Psoas muscle (tissue), 7 donors: ENCODE measurements at regions not wholly inside any gene's neighbourhood (a gene's known extent, or its start where the extent isn't known, plus 50 kb on each side); places are given as distances from the start of the nearest gene placed in this dataset.

Source experiments
- ATAC-seq, 4 donors: fragments of 200-7000 bp; cut with Tn5 transposase; one replicate each; pipeline ENCODE4 v1.9.1; 2020; ENCODE audit warnings: moderate library complexity in 3 of 4, mild to moderate bottlenecking in 2 of 4
- DNase-seq, 2 donors: peaks; one replicate each; pipeline ENCODE4 v3.0.0-alpha.2; 2020
- H3K27ac ChIP-seq: fragments of 200-600 bp; one replicate; pipeline ENCODE4 v1.8.0; 2022
- H3K27me3 ChIP-seq, 3 donors: fragments of 200-600 bp in 1 of 3; one replicate each; pipeline versions ENCODE4 v1.6.1 to v1.8.0; 2013 to 2022; ENCODE audit warnings: low read length in 2 of 3, mild to moderate bottlenecking in 2 of 3, moderate library complexity in 1 of 3; ENCODE audit not compliant: insufficient read depth in 3 of 3
- H3K36me3 ChIP-seq, 2 donors: fragments of 200-600 bp in 1 of 2; one replicate each; pipeline versions ENCODE4 v1.6.1 to v1.8.0; 2013 to 2022; ENCODE audit warnings: low read depth in 1 of 2, mild to moderate bottlenecking in 1 of 2, moderate library complexity in 1 of 2; ENCODE audit not compliant: insufficient read depth in 1 of 2
- H3K4me1 ChIP-seq: fragments of 200-600 bp; one replicate; pipeline ENCODE4 v1.8.0; 2022
- H3K4me3 ChIP-seq: fragments of 200-600 bp; one replicate; pipeline ENCODE4 v1.8.0; 2022; ENCODE audit warnings: mild to moderate bottlenecking
- H3K9me3 ChIP-seq: fragments of 200-600 bp; one replicate; pipeline ENCODE4 v1.8.0; 2022
- WGBS, 3 donors: extraction: QIAGEN DNeasy Blood & Tissue Kit; methylation state at CpG; one replicate each; pipeline versions ENCODE4 v1.1.6 to v1.1.7; 2013; 5-methylcytosine and 5-hydroxymethylcytosine counted together
- intact Hi-C, 2 donors: fragments of 100-400 bp; cut with DNase I; formaldehyde crosslinking; loops; one replicate each; pipeline versions ENCODE4 v1.11.0 to v1.14.2; 2022
- TF ChIP-seq, protein P1 (sequence below): fragments of 200-600 bp; IDR thresholded peaks from one replicate; pipeline ENCODE4 v1.8.0; 2022; ENCODE audit warnings: antibody characterized with exemption
- donor health status: healthy with polysubstance abuse.
- donor health status: DM: no; HTN: no; CAD: no; lungs with moderate emphysema.
- donor health status: Bipolar disorder and iron deficiency.
- donor health status: healthy.
- donor health status: DM: yes; HTN: yes; CAD: no.
- donor health status: DM: no; HTN: no; CAD: no.
- donor health status: DM: yes; HTN: yes; CAD: no.

DNA sequence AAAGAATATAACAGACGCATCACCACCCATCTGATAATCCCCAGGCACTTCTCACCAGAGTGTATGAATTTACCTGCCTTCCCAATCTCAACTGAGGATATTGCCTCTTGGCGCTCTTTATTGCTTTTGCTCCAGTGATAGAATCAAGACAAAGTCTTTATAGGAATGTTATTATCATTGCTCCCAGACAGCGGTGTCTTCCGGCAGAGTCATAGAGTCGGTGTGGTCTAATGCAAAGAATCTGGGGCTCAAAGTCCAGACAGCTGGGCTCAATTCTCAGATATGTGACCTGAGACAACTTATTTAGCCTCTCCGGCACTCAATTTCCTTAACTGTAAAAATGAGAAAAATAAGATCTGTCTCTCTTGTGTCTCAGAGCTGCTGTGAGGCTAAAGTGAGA, 106.1 kb upstream of the PAK3 start:
- H3K4me3 ChIP-seq = no peak overlapping the region
- H3K36me3 ChIP-seq = no peaks in the 10 kb centered on the region
- peaks cover 0 to 17% (median 0%) of the 10 kb centered on the region in 3 donors for H3K27me3 ChIP-seq
- no peak for ATAC-seq
- H3K9me3 ChIP-seq = no peaks in the 10 kb centered on the region
- TF ChIP-seq, protein P1, sequence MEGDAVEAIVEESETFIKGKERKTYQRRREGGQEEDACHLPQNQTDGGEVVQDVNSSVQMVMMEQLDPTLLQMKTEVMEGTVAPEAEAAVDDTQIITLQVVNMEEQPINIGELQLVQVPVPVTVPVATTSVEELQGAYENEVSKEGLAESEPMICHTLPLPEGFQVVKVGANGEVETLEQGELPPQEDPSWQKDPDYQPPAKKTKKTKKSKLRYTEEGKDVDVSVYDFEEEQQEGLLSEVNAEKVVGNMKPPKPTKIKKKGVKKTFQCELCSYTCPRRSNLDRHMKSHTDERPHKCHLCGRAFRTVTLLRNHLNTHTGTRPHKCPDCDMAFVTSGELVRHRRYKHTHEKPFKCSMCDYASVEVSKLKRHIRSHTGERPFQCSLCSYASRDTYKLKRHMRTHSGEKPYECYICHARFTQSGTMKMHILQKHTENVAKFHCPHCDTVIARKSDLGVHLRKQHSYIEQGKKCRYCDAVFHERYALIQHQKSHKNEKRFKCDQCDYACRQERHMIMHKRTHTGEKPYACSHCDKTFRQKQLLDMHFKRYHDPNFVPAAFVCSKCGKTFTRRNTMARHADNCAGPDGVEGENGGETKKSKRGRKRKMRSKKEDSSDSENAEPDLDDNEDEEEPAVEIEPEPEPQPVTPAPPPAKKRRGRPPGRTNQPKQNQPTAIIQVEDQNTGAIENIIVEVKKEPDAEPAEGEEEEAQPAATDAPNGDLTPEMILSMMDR = no peak
- no peaks in the 10 kb centered on the region for H3K4me1 ChIP-seq
- no peak overlapping the region for H3K27ac ChIP-seq
- 86 to 92% (median 91%) methylated on average over 6 of the region's 6 CpGs for WGBS, 3 donors
- intact Hi-C loops = loop anchor here in 1 of 2 donors (5.0 kb wide), 1 partner anchor 112 kb away; no protein-coding TSS in a partner anchor
- no peak for DNase-seq

DNA sequence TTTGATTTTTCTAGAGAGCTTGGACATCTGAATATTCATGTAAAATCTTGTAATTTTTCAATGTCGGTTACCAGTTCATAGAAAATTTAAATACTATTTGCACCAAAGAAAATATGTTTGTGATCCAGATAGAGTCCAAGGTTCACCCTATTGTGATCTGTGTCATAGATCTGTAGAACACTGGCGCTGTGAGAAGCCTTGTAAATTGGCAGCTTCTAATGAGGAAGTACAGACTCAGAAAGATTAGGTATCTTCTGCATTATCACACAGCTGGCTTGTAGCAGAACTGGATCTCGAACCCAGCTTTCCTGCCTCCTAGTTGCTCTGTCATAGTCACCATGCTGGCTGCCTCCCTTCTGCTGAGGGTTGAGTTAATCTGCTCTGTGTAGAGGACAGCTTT, 106.5 kb upstream of the PAK3 start:
- WGBS, 3 donors = 82 to 96% (median 93%) methylated on average over 3 of the region's 3 CpGs
- Histone ChIP-seq H3K4me3 (no peak overlapping the region), H3K36me3 (no peaks in the 10 kb centered on the region), H3K9me3 (no peaks in the 10 kb centered on the region), H3K4me1 (no peaks in the 10 kb centered on the region), H3K27me3 (peaks cover 0 to 20% (median 0%) of the 10 kb centered on the region in 3 donors), H3K27ac (no peak overlapping the region)
- DNase-seq = no peak
- TF ChIP-seq, protein P1 = no peak
- ATAC-seq = no peak
- intact Hi-C loops = no loop called here

DNA sequence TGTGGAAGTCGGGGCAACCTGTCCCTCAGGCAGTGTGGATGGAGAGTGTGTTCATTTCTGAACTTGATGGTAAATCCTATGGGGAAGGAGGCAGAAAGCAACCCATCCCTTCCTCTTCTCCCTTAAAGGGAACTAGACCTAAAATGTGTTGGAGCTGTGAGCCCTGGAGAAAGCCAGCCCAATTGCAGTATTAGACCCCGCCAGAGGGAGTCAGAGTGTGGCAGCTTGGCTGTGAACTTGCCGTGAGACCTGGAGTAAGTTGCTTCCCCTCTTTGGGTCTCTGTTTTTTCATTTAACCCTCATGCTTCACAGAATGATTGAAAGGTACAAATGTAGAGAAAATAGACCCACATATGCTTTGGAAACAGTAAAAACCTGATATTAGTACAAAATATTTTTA, 108.7 kb upstream of the PAK3 start:
- no peaks in the 10 kb centered on the region for H3K36me3 ChIP-seq
- no peaks in the 10 kb centered on the region for H3K9me3 ChIP-seq
- H3K27ac ChIP-seq = no peak overlapping the region
- ATAC-seq = no peak
- intact Hi-C loops = no loop called here
- H3K4me3 ChIP-seq = no peak overlapping the region
- DNase-seq = no peak
- H3K27me3 ChIP-seq = peaks cover 0 to 34% (median 0%) of the 10 kb centered on the region in 3 donors
- H3K4me1 ChIP-seq = no peaks in the 10 kb centered on the region
- 15 to 37% (median 25%) methylated on average over 3 of the region's 3 CpGs for WGBS, 3 donors
- TF ChIP-seq, protein P1 = no peak

DNA sequence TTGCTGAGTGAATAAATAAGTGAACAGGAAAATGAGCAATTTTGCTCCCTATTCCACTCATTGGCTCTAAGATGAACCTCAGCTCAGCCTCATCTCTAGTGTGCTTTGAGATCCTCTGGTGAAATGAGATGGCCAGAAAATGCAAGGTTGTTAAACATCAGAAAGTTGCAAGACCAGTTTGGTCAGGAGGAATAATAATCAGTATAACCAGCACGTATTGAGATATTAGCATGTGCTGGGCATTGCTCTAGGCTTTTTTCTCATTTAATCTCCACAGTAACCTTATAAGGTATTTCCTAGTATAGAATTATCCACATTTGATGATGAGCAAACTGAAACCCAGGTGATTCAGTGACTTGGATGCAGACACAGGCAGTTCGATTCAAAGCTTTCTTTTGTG, 110.5 kb upstream of the PAK3 start:
- H3K36me3 ChIP-seq = no peaks in the 10 kb centered on the region
- intact Hi-C loops = no loop called here
- H3K9me3 ChIP-seq = no peaks in the 10 kb centered on the region
- no peak for ATAC-seq
- no peak for DNase-seq
- no peak overlapping the region for H3K4me3 ChIP-seq
- no peak overlapping the region for H3K27ac ChIP-seq
- TF ChIP-seq, protein P1 = no peak
- 30 to 41% (median 34%) methylated on average over 2 of the region's 2 CpGs for WGBS, 3 donors
- H3K27me3 ChIP-seq = peaks cover 0 to 38% (median 0%) of the 10 kb centered on the region in 3 donors
- H3K4me1 ChIP-seq = no peaks in the 10 kb centered on the region

DNA sequence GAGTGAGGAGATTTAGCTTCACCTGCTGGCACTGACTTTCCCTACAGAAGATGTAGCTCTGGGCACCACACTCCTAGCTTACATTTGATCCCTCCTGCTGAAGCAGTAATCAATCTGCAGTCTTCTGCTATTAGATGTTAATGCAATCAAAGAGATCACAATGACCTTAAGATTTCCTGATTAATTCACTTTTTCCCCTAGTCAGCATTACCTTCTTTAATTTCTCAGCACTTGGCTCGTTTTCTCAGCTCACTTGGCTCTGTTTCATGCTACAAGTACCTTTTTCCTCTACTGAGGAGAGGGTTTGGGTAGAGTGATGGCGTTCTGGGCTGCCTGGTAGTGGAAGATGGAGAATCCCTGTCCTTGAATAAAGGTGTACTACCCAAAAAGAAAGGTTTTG, 113.0 kb upstream of the PAK3 start:
- peaks cover 0 to 43% (median 0%) of the 10 kb centered on the region in 3 donors for H3K27me3 ChIP-seq
- TF ChIP-seq, protein P1 = no peak

More for the DNA sequence above, 113.0 kb upstream of the PAK3 start:
- no peaks in the 10 kb centered on the region for H3K36me3 ChIP-seq
- DNase-seq (no peak), ATAC-seq (no peak)
- H3K4me1 ChIP-seq = no peaks in the 10 kb centered on the region
- H3K4me3 ChIP-seq = no peak overlapping the region
- intact Hi-C loops = no loop called here
- 41 to 60% (median 60%) methylated on average over 2 of the region's 2 CpGs for WGBS, 3 donors
- H3K27ac ChIP-seq = no peak overlapping the region
- no peaks in the 10 kb centered on the region for H3K9me3 ChIP-seq
